GM19452 (cell line): ENCODE measurements at regions not wholly inside any gene's neighbourhood (a gene's known extent, or its start where the extent isn't known, plus 50 kb on each side); places are given as distances from the start of the nearest gene placed in this dataset.

Experiments
- ATAC-seq: cut with Tn5 transposase; IDR thresholded peaks from one replicate; pipeline ENCODE4 v1.9.1; 2021; ENCODE audit not compliant: unreplicated experiment

GRCh38 chr18:24975496-24976372 is 376.2 kb downstream of the ZNF521 start:
- ATAC-seq, result no peak

- no peak for ATAC-seq
Observed at GRCh38 chr18:24976502-24976901, 375.5 kb downstream of the ZNF521 start.

GRCh38 chr18:24979235-24979634 is 372.7 kb downstream of the ZNF521 start:
- no peak for ATAC-seq

GRCh38 chr18:24982831-24983230 is 369.1 kb downstream of the ZNF521 start:
- ATAC-seq, result no peak

GRCh38 chr18:24983566-24984139 is 368.3 kb downstream of the ZNF521 start:
- ATAC-seq, result no peak

- no peak for ATAC-seq
Observed at GRCh38 chr18:24985586-24985985, 366.4 kb downstream of the ZNF521 start.

GRCh38 chr18:24986666-24987302 is 365.2 kb downstream of the ZNF521 start:
- no peak for ATAC-seq

GRCh38 chr18:24987303-24988252 is 364.4 kb downstream of the ZNF521 start:
- no peak for ATAC-seq

GRCh38 chr18:24988253-24988840 is 363.6 kb downstream of the ZNF521 start:
- ATAC-seq, result no peak

GRCh38 chr18:24989760-24990593 is 362.0 kb downstream of the ZNF521 start:
- ATAC-seq, result no peak

GRCh38 chr18:24990671-24991134 is 361.3 kb downstream of the ZNF521 start:
- ATAC-seq, result no peak

GRCh38 chr18:24991141-24992060 is 360.6 kb downstream of the ZNF521 start:
- ATAC-seq, result no peak

GRCh38 chr18:24992491-24992890 is 359.5 kb downstream of the ZNF521 start:
- no peak for ATAC-seq

GRCh38 chr18:24993628-24994027 is 358.3 kb downstream of the ZNF521 start:
- ATAC-seq, result no peak

GRCh38 chr18:24995056-24995455 is 356.9 kb downstream of the ZNF521 start:
- ATAC-seq, result no peak

- ATAC-seq, result no peak
Observed at GRCh38 chr18:24995755-24996154, 356.2 kb downstream of the ZNF521 start.

- ATAC-seq, result no peak
Observed at GRCh38 chr18:24999650-25000267, 352.2 kb downstream of the ZNF521 start.

- ATAC-seq, result no peak
Observed at GRCh38 chr18:25001803-25002202, 350.2 kb downstream of the ZNF521 start.
